SK-N-SH (cell line): ENCODE measurements at regions not wholly inside any gene's neighbourhood (a gene's known extent, or its start where the extent isn't known, plus 50 kb on each side); places are given as distances from the start of the nearest gene placed in this dataset.

Source experiments
- CTCF ChIA-PET: fragments of 300-600, 350-600 bp; formaldehyde crosslinking; extraction: SDS; loops from one replicate; lab custom pipeline; 2021; lab: Yijun Ruan, JAX
- POLR2A ChIA-PET: fragments of 350-600 bp; sonication (Branson Sonifier 250); formaldehyde crosslinking; extraction: SDS; loops from one replicate; lab custom pipeline; 2020; ENCODE audit warnings: antibody characterized with exemption, inconsistent platforms; lab: Yijun Ruan, JAX
- DNase-seq: peaks from one replicate; pipeline ENCODE4 v3.0.0; 2012
- H2AFZ ChIP-seq: fragments of 200-600 bp; sonication (generic); 2 replicates; pipeline ENCODE4 v1.8.1; 2016; ENCODE audit warnings: antibody characterized with exemption, mild to moderate bottlenecking, low read depth
- H3F3A ChIP-seq: fragments of 200-600 bp; sonication (generic); replicated peaks from 2 replicates; pipeline ENCODE3; 2016; ENCODE audit warnings: antibody characterized with exemption, mild to moderate bottlenecking; ENCODE audit not compliant: insufficient read depth
- H3K27ac ChIP-seq, 2 experiments: fragments of 200-500 bp in 1 of 2; fragments of 200-600 bp in 1 of 2; sonication (Bioruptor generic) in 1 of 2; sonication (generic), shearing (Covaris generic) in 1 of 2; 2 replicates each; pipeline versions ENCODE4 v1.5.1 to v1.6.1; 2014 to 2016; ENCODE audit warnings: low read depth in 2 of 2, inconsistent platforms in 1 of 2, low read length in 1 of 2, mild to moderate bottlenecking in 1 of 2, mixed read lengths in 1 of 2
- H3K27me3 ChIP-seq: fragments of 200-600 bp; sonication (generic), shearing (Covaris generic); 2 replicates; pipeline ENCODE4 v1.6.1; 2016; ENCODE audit warnings: mixed run types; ENCODE audit not compliant: insufficient read depth
- H3K36me3 ChIP-seq, 2 experiments: fragments of 200-500 bp in 1 of 2; fragments of 200-600 bp in 1 of 2; sonication (Bioruptor generic) in 1 of 2; sonication (generic) in 1 of 2; replicated peaks in 1 of 2; 2 replicates each; pipeline versions ENCODE3 to v1.5.1; 2014 to 2016; ENCODE audit warnings: low read length in 1 of 2, mild to moderate bottlenecking in 1 of 2; ENCODE audit not compliant: insufficient read depth in 2 of 2, control insufficient read depth in 1 of 2
- H3K4me1 ChIP-seq, 2 experiments: fragments of 200-500 bp in 1 of 2; fragments of 200-600 bp in 1 of 2; sonication (Bioruptor generic) in 1 of 2; sonication (generic), shearing (Covaris generic) in 1 of 2; 2 replicates each; pipeline versions ENCODE4 v1.5.1 to v1.6.1; 2014 to 2016; ENCODE audit warnings: low read depth in 1 of 2, low read length in 1 of 2, mixed run types in 1 of 2; ENCODE audit not compliant: insufficient read depth in 2 of 2, control insufficient read depth in 1 of 2
- H3K4me2 ChIP-seq: fragments of 200-600 bp; sonication (generic), shearing (Covaris generic); 2 replicates; pipeline ENCODE4 v1.6.1; 2017; ENCODE audit warnings: mixed run types
- H3K4me3 ChIP-seq, 2 experiments: fragments of 200-500 bp in 1 of 2; fragments of 200-600 bp in 1 of 2; sonication (Bioruptor generic) in 1 of 2; sonication (generic), shearing (Covaris generic) in 1 of 2; 2 replicates each; pipeline versions ENCODE4 v1.5.1 to v1.8.1; 2014 to 2016; ENCODE audit warnings: low read depth in 2 of 2, inconsistent platforms in 1 of 2, low read length in 1 of 2, mild to moderate bottlenecking in 1 of 2, mixed read lengths in 1 of 2, moderate library complexity in 1 of 2
- H3K79me2 ChIP-seq: fragments of 200-600 bp; sonication (generic); 2 replicates; pipeline ENCODE4 v1.8.1; 2017; ENCODE audit warnings: mild to moderate bottlenecking; ENCODE audit not compliant: insufficient read depth
- H3K9ac ChIP-seq: fragments of 200-600 bp; sonication (generic); 2 replicates; pipeline ENCODE4 v1.6.1; 2017; ENCODE audit warnings: mixed run types
- H3K9me2 ChIP-seq: fragments of 200-600 bp; sonication (generic); 2 replicates; pipeline ENCODE4 v1.6.1; 2017; ENCODE audit warnings: mixed run types
- H3K9me3 ChIP-seq: fragments of 200-600 bp; sonication (generic); 2 replicates; pipeline ENCODE4 v1.6.1; 2017; ENCODE audit warnings: mixed run types, mild to moderate bottlenecking, moderate library complexity
- H4K20me1 ChIP-seq: fragments of 200-600 bp; sonication (generic); 2 replicates; pipeline ENCODE4 v1.6.1; 2017; ENCODE audit warnings: mild to moderate bottlenecking, mixed run types; ENCODE audit not compliant: insufficient read depth
- CHD2 ChIP-seq: fragments of 150-350 bp; IDR thresholded peaks from 2 replicates; pipeline ENCODE4 v1.6.1; 2018; ENCODE audit warnings: low read length; ENCODE audit not compliant: partially characterized antibody
- FOXJ3 ChIP-seq: sonication (generic); formaldehyde crosslinking; IDR thresholded peaks from 2 replicates; pipeline ENCODE4 v1.5.1; 2020; ENCODE audit warnings: mild to moderate bottlenecking, missing genetic modification reagents
- FOXM1 ChIP-seq: IDR thresholded peaks from 2 replicates; pipeline ENCODE4 v1.4.0; 2012; ENCODE audit warnings: low read depth, mild to moderate bottlenecking
- GATA2 ChIP-seq: sonication (generic); formaldehyde crosslinking; IDR thresholded peaks from 2 replicates; pipeline ENCODE4 v1.5.0; 2020; ENCODE audit warnings: mild to moderate bottlenecking, missing genetic modification reagents
- JUND ChIP-seq: IDR thresholded peaks from 2 replicates; pipeline ENCODE4 v1.4.0; 2012
- MXI1 ChIP-seq: IDR thresholded peaks from 2 replicates; pipeline ENCODE4 v1.6.1; 2012; ENCODE audit warnings: mild to moderate bottlenecking, low read depth, low read length, improper control_type of control experiment
- PBX3 ChIP-seq: IDR thresholded peaks from 2 replicates; pipeline ENCODE4; 2012
- POLR2AphosphoS5 ChIP-seq: IDR thresholded peaks from 2 replicates; pipeline ENCODE4 v1.6.1; 2012; ENCODE audit warnings: low read depth, low read length
- RAD21 ChIP-seq: IDR thresholded peaks from 2 replicates; pipeline ENCODE4 v1.6.1; 2012; ENCODE audit warnings: mild to moderate bottlenecking, low read length
- RFX5 ChIP-seq: IDR thresholded peaks from 2 replicates; pipeline ENCODE4 v1.6.1; 2012; ENCODE audit warnings: mild to moderate bottlenecking, improper control_type of control experiment, low read length
- RXRA ChIP-seq: IDR thresholded peaks from 2 replicates; pipeline ENCODE4 v1.4.0; 2012; ENCODE audit warnings: low read depth, mild to moderate bottlenecking, borderline replicate concordance
- SIN3A ChIP-seq: IDR thresholded peaks from 2 replicates; pipeline ENCODE4 v1.6.1; 2012; ENCODE audit warnings: low read depth, mild to moderate bottlenecking, low read length, moderate library complexity, borderline replicate concordance
- SMC3 ChIP-seq: IDR thresholded peaks from 2 replicates; pipeline ENCODE4 v1.6.1; 2012; ENCODE audit warnings: low read depth, low read length, improper control_type of control experiment
- TAF1 ChIP-seq: IDR thresholded peaks from 2 replicates; pipeline ENCODE4 v1.6.1; 2012; ENCODE audit warnings: low read depth, mild to moderate bottlenecking, low read length, moderate library complexity, borderline replicate concordance
- TCF12 ChIP-seq: IDR thresholded peaks from 2 replicates; pipeline ENCODE4 v1.4.0; 2012
- TEAD4 ChIP-seq: IDR thresholded peaks from 2 replicates; pipeline ENCODE4 v1.4.0; 2012; ENCODE audit warnings: mild to moderate bottlenecking, borderline replicate concordance; ENCODE audit not compliant: insufficient read depth
- USF1 ChIP-seq: IDR thresholded peaks from 2 replicates; pipeline ENCODE4 v1.4.0; 2012; ENCODE audit warnings: low read depth, borderline replicate concordance
- USF2 ChIP-seq: fragments of 150-350 bp; IDR thresholded peaks from 2 replicates; pipeline ENCODE4 v1.6.1; 2017; ENCODE audit warnings: antibody characterized with exemption, low read length, low read depth, borderline replicate concordance
- ZBTB33 ChIP-seq: IDR thresholded peaks from 2 replicates; pipeline ENCODE4 v1.4.0; 2012; ENCODE audit warnings: low read depth, borderline replicate concordance
- WGBS: methylation state at CpG from one replicate; pipeline ENCODE4 v1.1.6; 2017; ENCODE audit warnings: low lambda C conversion rate; 5-methylcytosine and 5-hydroxymethylcytosine counted together

GRCh38 chr18:78926243-78926615 lies 53.4 kb upstream of the SALL3 start:
- Histone ChIP-seq H3K27me3 (peaks cover 70% of the 10 kb centered on the region), H3K4me3 (no peak overlapping the region), H3K9me2 (no peaks in the 10 kb centered on the region), H3K27ac (no peak overlapping the region), H2AFZ (no peak overlapping the region), H3K9me3 (no peaks in the 10 kb centered on the region), H3K79me2 (no peaks in the 10 kb centered on the region), H4K20me1 (no peaks in the 10 kb centered on the region), H3K36me3 (no peaks in the 10 kb centered on the region), H3F3A (no peaks in the 10 kb centered on the region), H3K9ac (no peak overlapping the region), H3K4me1 (no peaks in the 10 kb centered on the region), H3K4me2 (no peak overlapping the region)
- ChIA-PET POLR2A (no interaction called here), CTCF (interaction anchor here (1.0 kb wide), 1 partner anchor 46 kb away, joined by 3 read pairs; no protein-coding TSS in a partner anchor)
- DNase-seq = no peak
- TF ChIP-seq RAD21 = no peak
- WGBS = 4% methylated on average over 10 of the region's 12 CpGs

GRCh38 chr18:78927156-78927555 lies 52.5 kb upstream of the SALL3 start:
- DNase-seq = no peak

GRCh38 chr18:78927616-78928015 lies 52.0 kb upstream of the SALL3 start:
- POLR2A ChIA-PET = no interaction called here
- no peaks in the 10 kb centered on the region for H3K4me1 ChIP-seq
- DNase-seq = no peak
- H3K27ac ChIP-seq = no peak overlapping the region
- no peaks in the 10 kb centered on the region for H3K36me3 ChIP-seq
- H3K4me2 ChIP-seq = no peak overlapping the region
- H3K79me2 ChIP-seq = no peaks in the 10 kb centered on the region
- H3K27me3 ChIP-seq = peaks cover 79% of the 10 kb centered on the region
- no peaks in the 10 kb centered on the region for H3F3A ChIP-seq
- TF ChIP-seq CHD2 (no peak), RAD21 (no peak), RFX5 (no peak), TCF12 (no peak), FOXM1 (no peak), USF2 (no peak), TAF1 (no peak), MXI1 (no peak), PBX3 (no peak), FOXJ3 (CRISPR knock-in tag) (no peak), ZBTB33 (no peak)
- no peaks in the 10 kb centered on the region for H3K9me2 ChIP-seq
- CTCF ChIA-PET = no interaction called here
- no peak overlapping the region for H3K9ac ChIP-seq
- H2AFZ ChIP-seq = no peak overlapping the region
- 5% methylated on average over 11 of the region's 11 CpGs for WGBS
- H3K9me3 ChIP-seq = no peaks in the 10 kb centered on the region
- H3K4me3 ChIP-seq = no peak overlapping the region
- no peaks in the 10 kb centered on the region for H4K20me1 ChIP-seq

More at GRCh38 chr18:78927156-78927555, 52.5 kb upstream of the SALL3 start:
- Histone ChIP-seq H2AFZ (no peak overlapping the region), H3K27me3 (peaks cover 77% of the 10 kb centered on the region), H3K36me3 (no peaks in the 10 kb centered on the region), H3K9me3 (no peaks in the 10 kb centered on the region), H3K4me3 (no peak overlapping the region), H3K79me2 (no peaks in the 10 kb centered on the region), H3K27ac (no peak overlapping the region), H3F3A (no peaks in the 10 kb centered on the region), H4K20me1 (no peaks in the 10 kb centered on the region), H3K9ac (no peak overlapping the region), H3K4me2 (no peak overlapping the region), H3K4me1 (no peaks in the 10 kb centered on the region), H3K9me2 (no peaks in the 10 kb centered on the region)
- CTCF ChIA-PET = interaction anchor here (1.0 kb wide), 1 partner anchor 47 kb away, joined by 3 read pairs; no protein-coding TSS in a partner anchor
- WGBS = 3% methylated on average over 9 of the region's 10 CpGs
- TF ChIP-seq RXRA (no peak), SIN3A (no peak), TEAD4 (no peak), JUND (no peak), TCF12 (no peak), GATA2 (CRISPR knock-in tag) (no peak), RAD21 (no peak), SMC3 (no peak), USF1 (no peak), POLR2AphosphoS5 (no peak)
- POLR2A ChIA-PET = no interaction called here
